ENCODE measurements at regions not wholly inside any gene's neighbourhood (a gene's known extent, or its start where the extent isn't known, plus 50 kb on each side); places are given as distances from the start of the nearest gene placed in this dataset.
"Not testable (repeated sequence)": the region's sequence is repeated elsewhere in the genome, so short reads cannot be mapped to it uniquely, and the experiment has no call there.

DNA sequence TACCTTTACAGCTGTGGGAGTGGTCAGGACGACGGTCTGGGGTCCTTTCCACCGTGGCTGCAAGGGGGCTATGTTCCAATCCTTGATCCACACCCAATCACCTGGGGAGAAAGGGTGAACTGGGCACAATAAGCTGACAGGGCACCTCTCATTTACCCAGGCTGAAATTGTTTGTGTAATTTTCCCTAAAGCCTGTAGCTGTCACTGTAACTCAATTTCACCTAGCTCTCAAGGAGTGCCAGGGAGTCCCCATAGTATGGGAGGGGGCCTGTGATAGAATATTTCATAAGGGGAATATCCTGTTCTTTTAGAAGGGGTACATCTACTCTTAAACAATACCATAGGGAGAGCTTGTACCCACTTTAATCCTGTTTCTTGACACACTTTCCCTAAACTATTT lies 51.7 kb upstream of the COX7C start:
- intact Hi-C loops (cut with micrococcal nuclease; ENCODE audit: unreplicated experiment); DNase-seq (ENCODE audit: low spot score); H3K4me3 ChIP-seq (ENCODE audit: low read depth, low read length, poor library complexity, severe bottlenecking); BruUV-seq (replicated peaks); POLR2A ChIA-PET (ENCODE audit: low non-redundant PET); H3K36me3 ChIP-seq (ENCODE audit: insufficient read depth, low read length, poor library complexity, severe bottlenecking); H3K27me3 ChIP-seq (replicated peaks; ENCODE audit: insufficient read depth, low read depth, low read length, poor library complexity); CTCF ChIA-PET; H3K9me3 ChIP-seq (ENCODE audit: low read depth, low read length, poor library complexity, severe bottlenecking); H3K4me1 ChIP-seq (ENCODE audit: insufficient read depth, low read length, poor library complexity, severe bottlenecking); H3K27ac ChIP-seq (ENCODE audit: low read depth, low read length, poor library complexity, severe bottlenecking): not testable (repeated sequence)
- TF ChIP-seq, protein P1, sequence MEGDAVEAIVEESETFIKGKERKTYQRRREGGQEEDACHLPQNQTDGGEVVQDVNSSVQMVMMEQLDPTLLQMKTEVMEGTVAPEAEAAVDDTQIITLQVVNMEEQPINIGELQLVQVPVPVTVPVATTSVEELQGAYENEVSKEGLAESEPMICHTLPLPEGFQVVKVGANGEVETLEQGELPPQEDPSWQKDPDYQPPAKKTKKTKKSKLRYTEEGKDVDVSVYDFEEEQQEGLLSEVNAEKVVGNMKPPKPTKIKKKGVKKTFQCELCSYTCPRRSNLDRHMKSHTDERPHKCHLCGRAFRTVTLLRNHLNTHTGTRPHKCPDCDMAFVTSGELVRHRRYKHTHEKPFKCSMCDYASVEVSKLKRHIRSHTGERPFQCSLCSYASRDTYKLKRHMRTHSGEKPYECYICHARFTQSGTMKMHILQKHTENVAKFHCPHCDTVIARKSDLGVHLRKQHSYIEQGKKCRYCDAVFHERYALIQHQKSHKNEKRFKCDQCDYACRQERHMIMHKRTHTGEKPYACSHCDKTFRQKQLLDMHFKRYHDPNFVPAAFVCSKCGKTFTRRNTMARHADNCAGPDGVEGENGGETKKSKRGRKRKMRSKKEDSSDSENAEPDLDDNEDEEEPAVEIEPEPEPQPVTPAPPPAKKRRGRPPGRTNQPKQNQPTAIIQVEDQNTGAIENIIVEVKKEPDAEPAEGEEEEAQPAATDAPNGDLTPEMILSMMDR (conservative IDR thresholded peaks at IDR 0.05; ENCODE audit: low read depth, low read length): peak; percentile 37

Data from A673 (cell line).